ENCODE measurements at regions not wholly inside any gene's neighbourhood (a gene's known extent, or its start where the extent isn't known, plus 50 kb on each side); places are given as distances from the start of the nearest gene placed in this dataset.

GRCh38 chr4:62474802-62475201 lies 1274.7 kb downstream of the ADGRL3 start:
- H3K36me3 ChIP-seq = no peaks in the 10 kb centered on the region
- TF ChIP-seq CTCF (IDR thresholded peaks at IDR 0.05) (no peak), POLR2A (IDR thresholded peaks at IDR 0.05) (no peak)
- intact Hi-C loops (cut with DNase I; ENCODE audit: low total_unique reads) = no loop called here
- H3K4me1 ChIP-seq = no peaks in the 10 kb centered on the region
- DNase-seq = no peak
- no peak overlapping the region for H3K27ac ChIP-seq
- no peaks in the 10 kb centered on the region for H3K9me3 ChIP-seq
- no peak overlapping the region for H3K4me3 ChIP-seq
- no peaks in the 10 kb centered on the region for H3K27me3 ChIP-seq

- Histone ChIP-seq H3K4me1 (no peaks in the 10 kb centered on the region), H3K27me3 (no peaks in the 10 kb centered on the region), H3K27ac (no peak overlapping the region), H3K36me3 (no peaks in the 10 kb centered on the region), H3K4me3 (no peak overlapping the region), H3K9me3 (no peaks in the 10 kb centered on the region)
- intact Hi-C loops (cut with DNase I; ENCODE audit: low total_unique reads) = no loop called here
- no peak for DNase-seq
- TF ChIP-seq CTCF (IDR thresholded peaks at IDR 0.05) (no peak), POLR2A (IDR thresholded peaks at IDR 0.05) (no peak)
Measured at GRCh38 chr4:62471021-62471420, 1270.9 kb downstream of the ADGRL3 start.

- intact Hi-C loops (cut with DNase I; ENCODE audit: low total_unique reads) = no loop called here
- no peak overlapping the region for H3K27ac ChIP-seq
- no peak for DNase-seq
- no peaks in the 10 kb centered on the region for H3K4me1 ChIP-seq
- H3K36me3 ChIP-seq = no peaks in the 10 kb centered on the region
- no peak overlapping the region for H3K4me3 ChIP-seq
- no peaks in the 10 kb centered on the region for H3K9me3 ChIP-seq
- H3K27me3 ChIP-seq = no peaks in the 10 kb centered on the region
- TF ChIP-seq CTCF (IDR thresholded peaks at IDR 0.05) = no peak
- no peak for TF ChIP-seq POLR2A (IDR thresholded peaks at IDR 0.05)
Measured at GRCh38 chr4:62470421-62470983, 1270.4 kb downstream of the ADGRL3 start.

GRCh38 chr4:62470020-62470419 lies 1269.9 kb downstream of the ADGRL3 start:
- Histone ChIP-seq H3K4me3 (no peak overlapping the region), H3K9me3 (no peaks in the 10 kb centered on the region), H3K4me1 (no peaks in the 10 kb centered on the region), H3K27me3 (no peaks in the 10 kb centered on the region), H3K27ac (no peak overlapping the region), H3K36me3 (no peaks in the 10 kb centered on the region)
- no peak for DNase-seq
- intact Hi-C loops (cut with DNase I; ENCODE audit: low total_unique reads) = no loop called here
- no peak for TF ChIP-seq POLR2A (IDR thresholded peaks at IDR 0.05)
- TF ChIP-seq CTCF (IDR thresholded peaks at IDR 0.05) = no peak

- DNase-seq = no peak
- TF ChIP-seq CTCF (IDR thresholded peaks at IDR 0.05) (no peak), POLR2A (IDR thresholded peaks at IDR 0.05) (no peak)
- Histone ChIP-seq H3K4me1 (no peaks in the 10 kb centered on the region), H3K27ac (no peak overlapping the region), H3K9me3 (no peaks in the 10 kb centered on the region), H3K27me3 (no peaks in the 10 kb centered on the region), H3K36me3 (no peaks in the 10 kb centered on the region), H3K4me3 (no peak overlapping the region)
- intact Hi-C loops (cut with DNase I; ENCODE audit: low total_unique reads) = no loop called here
Measured at GRCh38 chr4:62461961-62462360, 1261.8 kb downstream of the ADGRL3 start.

All from uterus (tissue), 3 donors.